IMR-90 (cell line): ENCODE measurements at regions not wholly inside any gene's neighbourhood (a gene's known extent, or its start where the extent isn't known, plus 50 kb on each side); places are given as distances from the start of the nearest gene placed in this dataset.

ENCODE experiments used
- CEBPB ChIP-seq: IDR thresholded peaks from 2 replicates; pipeline ENCODE4 v1.6.1; 2012; ENCODE audit warnings: low read depth, low read length, improper control_type of control experiment
- FOS ChIP-seq: fragments of 150-350 bp; IDR thresholded peaks from 2 replicates; pipeline ENCODE4 v1.6.1; 2016; ENCODE audit warnings: low read depth, low read length
- MAFK ChIP-seq: IDR thresholded peaks from 2 replicates; pipeline ENCODE4 v1.6.1; 2012; ENCODE audit warnings: low read depth, low read length, improper control_type of control experiment
- MAZ ChIP-seq: IDR thresholded peaks from 2 replicates; pipeline ENCODE4 v1.6.1; 2012; ENCODE audit warnings: low read depth, mild to moderate bottlenecking, low read length, improper control_type of control experiment, moderate library complexity, borderline replicate concordance
- MXI1 ChIP-seq: IDR thresholded peaks from 2 replicates; pipeline ENCODE4 v1.6.1; 2012; ENCODE audit warnings: low read depth, mild to moderate bottlenecking, low read length, moderate library complexity, borderline replicate concordance
- POLR2A ChIP-seq: IDR thresholded peaks from 2 replicates; pipeline ENCODE4 v1.6.1; 2012; ENCODE audit warnings: mild to moderate bottlenecking, low read depth, low read length
- RAD21 ChIP-seq: IDR thresholded peaks from 2 replicates; pipeline ENCODE4 v1.6.1; 2012; ENCODE audit warnings: low read length, improper control_type of control experiment
- RFX5 ChIP-seq: IDR thresholded peaks from 2 replicates; pipeline ENCODE4 v1.8.0; 2012; ENCODE audit warnings: low read depth, mild to moderate bottlenecking, low read length, moderate library complexity
- USF2 ChIP-seq: fragments of 150-350 bp; IDR thresholded peaks from 2 replicates; pipeline ENCODE4 v1.6.1; 2017; ENCODE audit warnings: mild to moderate bottlenecking, antibody characterized with exemption, low read length, low read depth
- TF ChIP-seq, protein P1 (sequence below): conservative IDR thresholded peaks from 2 replicates; pipeline ENCODE4 v1.5.1; 2012; ENCODE audit warnings: mild to moderate bottlenecking, low read depth, low read length, improper control_type of control experiment
- TF ChIP-seq, protein P2 (sequence below): fragments of 150-350 bp; IDR thresholded peaks from 2 replicates; pipeline ENCODE4 v1.6.1; 2016; ENCODE audit warnings: low read depth, mild to moderate bottlenecking, low read length, moderate library complexity, borderline replicate concordance

- TF ChIP-seq, protein P1, sequence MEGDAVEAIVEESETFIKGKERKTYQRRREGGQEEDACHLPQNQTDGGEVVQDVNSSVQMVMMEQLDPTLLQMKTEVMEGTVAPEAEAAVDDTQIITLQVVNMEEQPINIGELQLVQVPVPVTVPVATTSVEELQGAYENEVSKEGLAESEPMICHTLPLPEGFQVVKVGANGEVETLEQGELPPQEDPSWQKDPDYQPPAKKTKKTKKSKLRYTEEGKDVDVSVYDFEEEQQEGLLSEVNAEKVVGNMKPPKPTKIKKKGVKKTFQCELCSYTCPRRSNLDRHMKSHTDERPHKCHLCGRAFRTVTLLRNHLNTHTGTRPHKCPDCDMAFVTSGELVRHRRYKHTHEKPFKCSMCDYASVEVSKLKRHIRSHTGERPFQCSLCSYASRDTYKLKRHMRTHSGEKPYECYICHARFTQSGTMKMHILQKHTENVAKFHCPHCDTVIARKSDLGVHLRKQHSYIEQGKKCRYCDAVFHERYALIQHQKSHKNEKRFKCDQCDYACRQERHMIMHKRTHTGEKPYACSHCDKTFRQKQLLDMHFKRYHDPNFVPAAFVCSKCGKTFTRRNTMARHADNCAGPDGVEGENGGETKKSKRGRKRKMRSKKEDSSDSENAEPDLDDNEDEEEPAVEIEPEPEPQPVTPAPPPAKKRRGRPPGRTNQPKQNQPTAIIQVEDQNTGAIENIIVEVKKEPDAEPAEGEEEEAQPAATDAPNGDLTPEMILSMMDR, result no peak
- TF ChIP-seq CEBPB (no peak), POLR2A (no peak), RAD21 (no peak), USF2 (no peak), MXI1 (no peak), RFX5 (no peak), FOS (no peak), MAFK (no peak), MAZ (no peak)
- TF ChIP-seq, protein P2, sequence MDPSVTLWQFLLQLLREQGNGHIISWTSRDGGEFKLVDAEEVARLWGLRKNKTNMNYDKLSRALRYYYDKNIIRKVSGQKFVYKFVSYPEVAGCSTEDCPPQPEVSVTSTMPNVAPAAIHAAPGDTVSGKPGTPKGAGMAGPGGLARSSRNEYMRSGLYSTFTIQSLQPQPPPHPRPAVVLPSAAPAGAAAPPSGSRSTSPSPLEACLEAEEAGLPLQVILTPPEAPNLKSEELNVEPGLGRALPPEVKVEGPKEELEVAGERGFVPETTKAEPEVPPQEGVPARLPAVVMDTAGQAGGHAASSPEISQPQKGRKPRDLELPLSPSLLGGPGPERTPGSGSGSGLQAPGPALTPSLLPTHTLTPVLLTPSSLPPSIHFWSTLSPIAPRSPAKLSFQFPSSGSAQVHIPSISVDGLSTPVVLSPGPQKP, result no peak
Measured at GRCh38 chr2:210798180-210798579, 241.8 kb downstream of the CPS1 start.
